IMR-90 (cell line): ENCODE measurements at regions not wholly inside any gene's neighbourhood (a gene's known extent, or its start where the extent isn't known, plus 50 kb on each side); places are given as distances from the start of the nearest gene placed in this dataset.

Experiments used
- ATAC-seq: fragments of 200-7000 bp; cut with Tn5 transposase; 2 replicates; pipeline ENCODE4 v1.9.1; 2020; ENCODE audit warnings: low read depth, mild to moderate bottlenecking, moderate library complexity
- BruUV-seq: library from RNA; stranded (reverse); fragments of 400-500 nt; replicated peaks from 2 replicates; lab custom pipeline; 2021; lab: Mats Ljungman, UMichigan
- CTCF ChIA-PET: fragments of 300-600 bp; formaldehyde crosslinking; extraction: SDS; loops from one replicate; lab custom pipeline; 2021; ENCODE audit warnings: antibody characterized with exemption; lab: Yijun Ruan, JAX
- POLR2A ChIA-PET: fragments of 300-600 bp; sonication (Branson Sonifier 250); formaldehyde crosslinking; loops from one replicate; lab custom pipeline; 2022; ENCODE audit warnings: antibody characterized with exemption; ENCODE audit not compliant: unreplicated experiment; lab: Charles Lee
- DNase-seq: peaks from one replicate; pipeline ENCODE4 v3.0.0; 2013
- H2AFZ ChIP-seq: replicated peaks from 2 replicates; pipeline ENCODE3; 2013; ENCODE audit warnings: low read length, mild to moderate bottlenecking; ENCODE audit not compliant: poor library complexity
- H2AK5ac ChIP-seq: 2 replicates; pipeline ENCODE4 v1.6.1; 2013; ENCODE audit warnings: low read depth, low read length, inconsistent platforms
- H2AK9ac ChIP-seq: replicated peaks from 2 replicates; pipeline ENCODE3; 2013; ENCODE audit warnings: mild to moderate bottlenecking, low read depth, low read length, moderate library complexity; ENCODE audit not compliant: poor library complexity
- H2BK120ac ChIP-seq: 2 replicates; pipeline ENCODE4 v1.6.1; 2013; ENCODE audit warnings: low read depth, low read length, inconsistent platforms
- H2BK15ac ChIP-seq: 3 replicates; pipeline ENCODE4 v1.6.1; 2013; ENCODE audit warnings: low read depth, low read length, inconsistent platforms
- H2BK20ac ChIP-seq: 2 replicates; pipeline ENCODE4 v1.6.1; 2013; ENCODE audit warnings: low read depth, mild to moderate bottlenecking, inconsistent platforms, low read length, moderate library complexity
- H2BK5ac ChIP-seq: 2 replicates; pipeline ENCODE4 v1.6.1; 2013; ENCODE audit warnings: mild to moderate bottlenecking, low read depth, low read length, inconsistent platforms; ENCODE audit not compliant: poor library complexity, severe bottlenecking
- H3K14ac ChIP-seq: replicated peaks from 2 replicates; pipeline ENCODE4 v1.6.1; 2013; ENCODE audit warnings: low read depth, low read length, inconsistent platforms
- H3K18ac ChIP-seq: 2 replicates; pipeline ENCODE4 v1.6.1; 2013; ENCODE audit warnings: low read depth, low read length, control low read depth
- H3K23ac ChIP-seq: 2 replicates; pipeline ENCODE4 v1.6.1; 2013; ENCODE audit warnings: low read depth, low read length, inconsistent platforms
- H3K27ac ChIP-seq: 2 replicates; pipeline ENCODE4 v1.5.1; 2013; ENCODE audit warnings: mild to moderate bottlenecking, control low read depth, low read length; ENCODE audit not compliant: insufficient read depth
- H3K27me3 ChIP-seq: 2 replicates; pipeline ENCODE4 v1.6.1; 2013; ENCODE audit warnings: low read length; ENCODE audit not compliant: control insufficient read depth, insufficient read depth
- H3K36me3 ChIP-seq: 2 replicates; pipeline ENCODE4 v1.6.1; 2013; ENCODE audit warnings: low read length, mixed read lengths; ENCODE audit not compliant: control insufficient read depth, insufficient read depth
- H3K4ac ChIP-seq: 2 replicates; pipeline ENCODE4 v1.6.1; 2013; ENCODE audit warnings: low read depth, low read length, inconsistent platforms
- H3K4me1 ChIP-seq: 2 replicates; pipeline ENCODE4 v1.6.1; 2013; ENCODE audit warnings: low read length, mixed read lengths; ENCODE audit not compliant: control insufficient read depth, insufficient read depth
- H3K4me2 ChIP-seq: 2 replicates; pipeline ENCODE4 v1.6.1; 2013; ENCODE audit warnings: low read depth, mild to moderate bottlenecking, control low read depth, low read length, moderate library complexity
- H3K4me3 ChIP-seq: 2 replicates; pipeline ENCODE4 v1.5.1; 2013; ENCODE audit warnings: low read depth, mild to moderate bottlenecking, control low read depth, low read length, moderate library complexity; ENCODE audit not compliant: insufficient read depth
- H3K56ac ChIP-seq: 2 replicates; pipeline ENCODE4 v1.6.1; 2013; ENCODE audit warnings: low read length, inconsistent platforms; ENCODE audit not compliant: insufficient read depth; ENCODE audit errors: extremely low read depth
- H3K79me1 ChIP-seq, 2 experiments: 2 replicates each; pipeline ENCODE4 v1.6.1; 2013; ENCODE audit warnings: low read length in 2 of 2, inconsistent platforms in 1 of 2, low read depth in 1 of 2
- H3K9ac ChIP-seq: 2 replicates; pipeline ENCODE4 v1.6.1; 2013; ENCODE audit warnings: low read depth, low read length, control low read depth
- H3K9me1 ChIP-seq: 2 replicates; pipeline ENCODE4 v1.6.1; 2013; ENCODE audit warnings: low read length, inconsistent platforms; ENCODE audit not compliant: insufficient read depth
- H3K9me3 ChIP-seq: 2 replicates; pipeline ENCODE4 v1.6.1; 2013; ENCODE audit warnings: low read length; ENCODE audit not compliant: control insufficient read depth, insufficient read depth
- H4K20me1 ChIP-seq: 2 replicates; pipeline ENCODE4 v1.6.1; 2013; ENCODE audit warnings: low read length, inconsistent platforms; ENCODE audit not compliant: insufficient read depth
- H4K5ac ChIP-seq: 2 replicates; pipeline ENCODE4 v1.6.1; 2013; ENCODE audit warnings: mild to moderate bottlenecking, low read depth, low read length, control low read depth
- H4K8ac ChIP-seq, 2 experiments: 2 replicates each; pipeline ENCODE4 v1.6.1; 2013; ENCODE audit warnings: low read depth in 2 of 2, low read length in 2 of 2, control low read depth in 1 of 2, inconsistent platforms in 1 of 2
- H4K91ac ChIP-seq: 2 replicates; pipeline ENCODE4 v1.6.1; 2013; ENCODE audit warnings: low read depth, low read length, inconsistent platforms; ENCODE audit not compliant: insufficient read depth
- BHLHE40 ChIP-seq: fragments of 150-350 bp; IDR thresholded peaks from 2 replicates; pipeline ENCODE4 v1.6.1; 2016; ENCODE audit warnings: mild to moderate bottlenecking, low read depth, low read length
- CEBPB ChIP-seq: IDR thresholded peaks from 2 replicates; pipeline ENCODE4 v1.6.1; 2012; ENCODE audit warnings: low read depth, low read length, improper control_type of control experiment
- CHD1 ChIP-seq: IDR thresholded peaks from 2 replicates; pipeline ENCODE4 v1.6.1; 2012; ENCODE audit warnings: low read depth, low read length, improper control_type of control experiment
- FOS ChIP-seq: fragments of 150-350 bp; IDR thresholded peaks from 2 replicates; pipeline ENCODE4 v1.6.1; 2016; ENCODE audit warnings: low read depth, low read length
- MAFK ChIP-seq: IDR thresholded peaks from 2 replicates; pipeline ENCODE4 v1.6.1; 2012; ENCODE audit warnings: low read depth, low read length, improper control_type of control experiment
- MAZ ChIP-seq: IDR thresholded peaks from 2 replicates; pipeline ENCODE4 v1.6.1; 2012; ENCODE audit warnings: low read depth, mild to moderate bottlenecking, low read length, improper control_type of control experiment, moderate library complexity, borderline replicate concordance
- MXI1 ChIP-seq: IDR thresholded peaks from 2 replicates; pipeline ENCODE4 v1.6.1; 2012; ENCODE audit warnings: low read depth, mild to moderate bottlenecking, low read length, moderate library complexity, borderline replicate concordance
- NFE2L2 ChIP-seq: fragments of 150-350 bp; IDR thresholded peaks from 2 replicates; pipeline ENCODE4 v1.6.1; 2016; ENCODE audit warnings: low read depth, mild to moderate bottlenecking, low read length
- POLR2A ChIP-seq: IDR thresholded peaks from 2 replicates; pipeline ENCODE4 v1.6.1; 2012; ENCODE audit warnings: mild to moderate bottlenecking, low read depth, low read length
- RAD21 ChIP-seq: IDR thresholded peaks from 2 replicates; pipeline ENCODE4 v1.6.1; 2012; ENCODE audit warnings: low read length, improper control_type of control experiment
- RCOR1 ChIP-seq: IDR thresholded peaks from 2 replicates; pipeline ENCODE4 v1.6.1; 2012; ENCODE audit warnings: mild to moderate bottlenecking, low read length, improper control_type of control experiment; ENCODE audit not compliant: insufficient replicate concordance
- RFX5 ChIP-seq: IDR thresholded peaks from 2 replicates; pipeline ENCODE4 v1.8.0; 2012; ENCODE audit warnings: low read depth, mild to moderate bottlenecking, low read length, moderate library complexity
- SMC3 ChIP-seq: fragments of 150-350 bp; IDR thresholded peaks from 2 replicates; pipeline ENCODE4 v1.6.1; 2016; ENCODE audit warnings: low read depth, mild to moderate bottlenecking, antibody characterized with exemption, low read length, moderate library complexity
- WGBS, 2 experiments: methylation state at CpG; one replicate each; pipeline versions ENCODE4 v1.1.5 to v1.1.7; 2013; ENCODE audit warnings: missing lambda C conversion rate in 2 of 2; ENCODE audit not compliant: insufficient read length in 1 of 2; ENCODE audit errors: extremely low coverage in 2 of 2; 5-methylcytosine and 5-hydroxymethylcytosine counted together
- dilution Hi-C: fragments of 300-500 bp; cut with HindIII; formaldehyde crosslinking; loops from one replicate; pipeline ENCODE4 v1.14.3; 2018; ENCODE audit warnings: low sequenced_read_pairs; ENCODE audit not compliant: unreplicated experiment
- in situ Hi-C: fragments of 300-500 bp; cut with MboI; formaldehyde crosslinking; loops from 3 replicates; pipeline ENCODE4 v1.14.3; 2019; ENCODE audit warnings: low sequenced_read_pairs, inconsistent platforms, mixed read lengths
- intact Hi-C: fragments of 100-400 bp; cut with micrococcal nuclease; formaldehyde crosslinking; loops from 2 replicates; pipeline ENCODE4 v1.10.0; 2022
- TF ChIP-seq, protein P1 (sequence below): conservative IDR thresholded peaks from 2 replicates; pipeline ENCODE4 v1.5.1; 2012; ENCODE audit warnings: mild to moderate bottlenecking, low read depth, low read length, improper control_type of control experiment
- TF ChIP-seq, protein P2 (sequence below): fragments of 150-350 bp; IDR thresholded peaks from 2 replicates; pipeline ENCODE4 v1.6.1; 2016; ENCODE audit warnings: low read depth, mild to moderate bottlenecking, low read length, moderate library complexity, borderline replicate concordance
- TF ChIP-seq, protein P3 (sequence below): fragments of 150-350 bp; IDR thresholded peaks from 2 replicates; pipeline ENCODE4 v1.6.1; 2017; ENCODE audit warnings: mild to moderate bottlenecking, antibody characterized with exemption, low read length, low read depth

DNA sequence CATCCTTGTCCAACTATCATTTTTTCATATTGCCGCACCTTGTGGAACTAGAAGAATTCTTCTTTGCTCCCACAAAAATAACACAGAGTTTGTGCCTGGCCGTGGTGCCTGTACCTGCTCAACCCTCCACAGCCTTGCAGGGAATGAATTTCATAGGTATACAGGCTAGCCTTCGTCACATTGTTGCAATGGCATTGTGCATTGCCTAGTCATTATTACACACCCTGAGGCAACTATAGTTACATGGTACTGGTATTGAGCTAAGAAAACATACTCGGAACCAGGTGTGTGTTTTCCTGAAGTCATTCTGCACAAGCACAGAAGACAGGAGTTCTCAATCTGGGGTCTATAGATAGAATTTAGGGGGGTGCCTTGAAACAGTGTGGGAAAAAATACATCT is 188.0 kb upstream of the CTAGE1 start:
- no peak overlapping the region for H3K4ac ChIP-seq
- dilution Hi-C loops (no loop called here), in situ Hi-C loops (no loop called here), intact Hi-C loops (no loop called here)
- no peak overlapping the region for H2AK9ac ChIP-seq
- no TSS peak for BruUV-seq
- no peak overlapping the region for H2BK5ac ChIP-seq
- H3K79me1 ChIP-seq: no peaks in the 10 kb centered on the region
- H3K9me3 ChIP-seq: no peaks in the 10 kb centered on the region
- no peak overlapping the region for H4K8ac ChIP-seq
- H2BK15ac ChIP-seq: no peak overlapping the region
- no peak for ATAC-seq
- ChIA-PET POLR2A (no interaction called here), CTCF (no interaction called here)
- no peak overlapping the region for H3K14ac ChIP-seq
- 100% methylated on average over 1 of the region's 4 CpGs; no CpG with 5 or more reads in 1 of the 2 experiments for WGBS, 2 experiments
- no peak overlapping the region for H3K27ac ChIP-seq
- no peak overlapping the region for H4K91ac ChIP-seq
- H2AK5ac ChIP-seq: no peak overlapping the region
- H4K20me1 ChIP-seq: no peaks in the 10 kb centered on the region
- no peak overlapping the region for H3K4me3 ChIP-seq
- H3K4me2 ChIP-seq: no peak overlapping the region
- no peak overlapping the region for H3K56ac ChIP-seq
- H3K9me1 ChIP-seq: no peaks in the 10 kb centered on the region
- DNase-seq: no peak
- H3K27me3 ChIP-seq: no peaks in the 10 kb centered on the region
- no peak overlapping the region for H2BK120ac ChIP-seq
- TF ChIP-seq CEBPB (no peak), MXI1 (no peak), RAD21 (no peak), MAFK (no peak), RFX5 (no peak), CHD1 (no peak), SMC3 (no peak), FOS (no peak), RCOR1 (no peak), NFE2L2 (no peak), MAZ (no peak), BHLHE40 (no peak), POLR2A (no peak)
- TF ChIP-seq, protein P1, sequence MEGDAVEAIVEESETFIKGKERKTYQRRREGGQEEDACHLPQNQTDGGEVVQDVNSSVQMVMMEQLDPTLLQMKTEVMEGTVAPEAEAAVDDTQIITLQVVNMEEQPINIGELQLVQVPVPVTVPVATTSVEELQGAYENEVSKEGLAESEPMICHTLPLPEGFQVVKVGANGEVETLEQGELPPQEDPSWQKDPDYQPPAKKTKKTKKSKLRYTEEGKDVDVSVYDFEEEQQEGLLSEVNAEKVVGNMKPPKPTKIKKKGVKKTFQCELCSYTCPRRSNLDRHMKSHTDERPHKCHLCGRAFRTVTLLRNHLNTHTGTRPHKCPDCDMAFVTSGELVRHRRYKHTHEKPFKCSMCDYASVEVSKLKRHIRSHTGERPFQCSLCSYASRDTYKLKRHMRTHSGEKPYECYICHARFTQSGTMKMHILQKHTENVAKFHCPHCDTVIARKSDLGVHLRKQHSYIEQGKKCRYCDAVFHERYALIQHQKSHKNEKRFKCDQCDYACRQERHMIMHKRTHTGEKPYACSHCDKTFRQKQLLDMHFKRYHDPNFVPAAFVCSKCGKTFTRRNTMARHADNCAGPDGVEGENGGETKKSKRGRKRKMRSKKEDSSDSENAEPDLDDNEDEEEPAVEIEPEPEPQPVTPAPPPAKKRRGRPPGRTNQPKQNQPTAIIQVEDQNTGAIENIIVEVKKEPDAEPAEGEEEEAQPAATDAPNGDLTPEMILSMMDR: no peak
- TF ChIP-seq, protein P2, sequence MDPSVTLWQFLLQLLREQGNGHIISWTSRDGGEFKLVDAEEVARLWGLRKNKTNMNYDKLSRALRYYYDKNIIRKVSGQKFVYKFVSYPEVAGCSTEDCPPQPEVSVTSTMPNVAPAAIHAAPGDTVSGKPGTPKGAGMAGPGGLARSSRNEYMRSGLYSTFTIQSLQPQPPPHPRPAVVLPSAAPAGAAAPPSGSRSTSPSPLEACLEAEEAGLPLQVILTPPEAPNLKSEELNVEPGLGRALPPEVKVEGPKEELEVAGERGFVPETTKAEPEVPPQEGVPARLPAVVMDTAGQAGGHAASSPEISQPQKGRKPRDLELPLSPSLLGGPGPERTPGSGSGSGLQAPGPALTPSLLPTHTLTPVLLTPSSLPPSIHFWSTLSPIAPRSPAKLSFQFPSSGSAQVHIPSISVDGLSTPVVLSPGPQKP: no peak
- TF ChIP-seq, protein P3, sequence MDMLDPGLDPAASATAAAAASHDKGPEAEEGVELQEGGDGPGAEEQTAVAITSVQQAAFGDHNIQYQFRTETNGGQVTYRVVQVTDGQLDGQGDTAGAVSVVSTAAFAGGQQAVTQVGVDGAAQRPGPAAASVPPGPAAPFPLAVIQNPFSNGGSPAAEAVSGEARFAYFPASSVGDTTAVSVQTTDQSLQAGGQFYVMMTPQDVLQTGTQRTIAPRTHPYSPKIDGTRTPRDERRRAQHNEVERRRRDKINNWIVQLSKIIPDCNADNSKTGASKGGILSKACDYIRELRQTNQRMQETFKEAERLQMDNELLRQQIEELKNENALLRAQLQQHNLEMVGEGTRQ: no peak
- H3K4me1 ChIP-seq: peaks cover 13% of the 10 kb centered on the region
- no peak overlapping the region for H3K9ac ChIP-seq
- H2AFZ ChIP-seq: no peak overlapping the region
- no peak overlapping the region for H4K5ac ChIP-seq
- H3K36me3 ChIP-seq: no peaks in the 10 kb centered on the region
- H3K23ac ChIP-seq: no peak overlapping the region
- H3K18ac ChIP-seq: no peak overlapping the region
- no peak overlapping the region for H2BK20ac ChIP-seq
